ENCODE measurements at regions not wholly inside any gene's neighbourhood (a gene's known extent, or its start where the extent isn't known, plus 50 kb on each side); places are given as distances from the start of the nearest gene placed in this dataset.
"Not testable (repeated sequence)": the region's sequence is repeated elsewhere in the genome, so short reads cannot be mapped to it uniquely, and the experiment has no call there.

- not testable (repeated sequence) for DNase-seq
Measured at GRCh38 chr5:122515210-122515609, 203.2 kb downstream of the SNCAIP start.

GRCh38 chr5:122515709-122516431 is 203.8 kb downstream of the SNCAIP start:
- DNase-seq, result peak; percentile 77

GRCh38 chr5:122516432-122516743 is 204.4 kb downstream of the SNCAIP start:
- DNase-seq, result no peak

- no peak for DNase-seq
Measured at GRCh38 chr5:122517091-122517490, 205.1 kb downstream of the SNCAIP start.

- no peak for DNase-seq
Measured at GRCh38 chr5:122523776-122524175, 211.7 kb downstream of the SNCAIP start.

- no peak for DNase-seq
Measured at GRCh38 chr5:122527547-122527946, 215.5 kb downstream of the SNCAIP start.

- no peak for DNase-seq
Measured at GRCh38 chr5:122532035-122532434, 220.0 kb downstream of the SNCAIP start.

- no peak for DNase-seq
Measured at GRCh38 chr5:122533825-122534224, 221.8 kb downstream of the SNCAIP start.

GRCh38 chr5:122534829-122535228 is 222.8 kb downstream of the SNCAIP start:
- DNase-seq, result no peak

- no peak for DNase-seq
Measured at GRCh38 chr5:122541388-122541787, 229.4 kb downstream of the SNCAIP start.

- no peak for DNase-seq
Measured at GRCh38 chr5:122545986-122546385, 228.9 kb upstream of the SNX2 start.

GRCh38 chr5:122547219-122547618 is 227.7 kb upstream of the SNX2 start:
- no peak for DNase-seq

GRCh38 chr5:122547669-122548068 is 227.2 kb upstream of the SNX2 start:
- DNase-seq, result no peak

- no peak for DNase-seq
Measured at GRCh38 chr5:122559676-122560075, 215.2 kb upstream of the SNX2 start.

- DNase-seq, result no peak
Measured at GRCh38 chr5:122561209-122561608, 213.7 kb upstream of the SNX2 start.

- no peak for DNase-seq
Measured at GRCh38 chr5:122565331-122565730, 209.5 kb upstream of the SNX2 start.

- DNase-seq, result no peak
Measured at GRCh38 chr5:122576256-122577016, 198.4 kb upstream of the SNX2 start.

GRCh38 chr5:122581629-122582028 is 193.3 kb upstream of the SNX2 start:
- no peak for DNase-seq

- DNase-seq, result no peak
Measured at GRCh38 chr5:122584411-122585300, 190.2 kb upstream of the SNX2 start.

- DNase-seq, result no peak
Measured at GRCh38 chr5:122585371-122585770, 189.5 kb upstream of the SNX2 start.

GRCh38 chr5:122586351-122586750 is 188.5 kb upstream of the SNX2 start:
- DNase-seq, result no peak

- no peak for DNase-seq
Measured at GRCh38 chr5:122591828-122592227, 183.1 kb upstream of the SNX2 start.

- DNase-seq, result no peak
Measured at GRCh38 chr5:122599000-122599399, 175.9 kb upstream of the SNX2 start.

- DNase-seq, result no peak
Measured at GRCh38 chr5:122600924-122601323, 174.0 kb upstream of the SNX2 start.
